GM12873 (cell line): ENCODE measurements at regions not wholly inside any gene's neighbourhood (a gene's known extent, or its start where the extent isn't known, plus 50 kb on each side); places are given as distances from the start of the nearest gene placed in this dataset.

Experiments
- TF ChIP-seq, protein P1 (sequence below): IDR thresholded peaks from 2 replicates; pipeline ENCODE4 v1.5.1; 2012; ENCODE audit warnings: low read depth, mild to moderate bottlenecking, moderate library complexity, low read length, control low read depth; ENCODE audit not compliant: insufficient read depth; ENCODE audit errors: missing control alignments

DNA sequence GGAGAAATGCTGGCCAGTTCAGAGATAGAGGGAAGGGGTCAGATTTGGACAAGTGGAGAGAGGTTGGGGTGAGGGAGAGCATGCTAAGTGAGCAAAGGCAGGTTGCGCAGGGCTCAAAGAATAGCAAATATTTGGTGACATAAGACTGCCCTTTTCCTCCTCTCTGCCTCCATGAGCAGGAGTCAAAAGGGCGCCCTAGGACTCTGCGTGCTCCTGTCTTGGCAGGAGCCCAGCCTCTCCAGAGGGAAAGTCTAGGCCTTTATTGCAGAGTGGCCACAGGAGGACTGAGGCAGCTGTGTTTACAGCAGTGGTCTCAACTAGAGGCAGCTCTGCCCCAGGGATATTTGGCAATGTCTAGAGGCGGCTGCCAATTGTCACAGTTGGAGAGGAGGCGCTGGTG lies 165.6 kb downstream of the FAM43A start:
- TF ChIP-seq, protein P1, sequence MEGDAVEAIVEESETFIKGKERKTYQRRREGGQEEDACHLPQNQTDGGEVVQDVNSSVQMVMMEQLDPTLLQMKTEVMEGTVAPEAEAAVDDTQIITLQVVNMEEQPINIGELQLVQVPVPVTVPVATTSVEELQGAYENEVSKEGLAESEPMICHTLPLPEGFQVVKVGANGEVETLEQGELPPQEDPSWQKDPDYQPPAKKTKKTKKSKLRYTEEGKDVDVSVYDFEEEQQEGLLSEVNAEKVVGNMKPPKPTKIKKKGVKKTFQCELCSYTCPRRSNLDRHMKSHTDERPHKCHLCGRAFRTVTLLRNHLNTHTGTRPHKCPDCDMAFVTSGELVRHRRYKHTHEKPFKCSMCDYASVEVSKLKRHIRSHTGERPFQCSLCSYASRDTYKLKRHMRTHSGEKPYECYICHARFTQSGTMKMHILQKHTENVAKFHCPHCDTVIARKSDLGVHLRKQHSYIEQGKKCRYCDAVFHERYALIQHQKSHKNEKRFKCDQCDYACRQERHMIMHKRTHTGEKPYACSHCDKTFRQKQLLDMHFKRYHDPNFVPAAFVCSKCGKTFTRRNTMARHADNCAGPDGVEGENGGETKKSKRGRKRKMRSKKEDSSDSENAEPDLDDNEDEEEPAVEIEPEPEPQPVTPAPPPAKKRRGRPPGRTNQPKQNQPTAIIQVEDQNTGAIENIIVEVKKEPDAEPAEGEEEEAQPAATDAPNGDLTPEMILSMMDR, result no peak

DNA sequence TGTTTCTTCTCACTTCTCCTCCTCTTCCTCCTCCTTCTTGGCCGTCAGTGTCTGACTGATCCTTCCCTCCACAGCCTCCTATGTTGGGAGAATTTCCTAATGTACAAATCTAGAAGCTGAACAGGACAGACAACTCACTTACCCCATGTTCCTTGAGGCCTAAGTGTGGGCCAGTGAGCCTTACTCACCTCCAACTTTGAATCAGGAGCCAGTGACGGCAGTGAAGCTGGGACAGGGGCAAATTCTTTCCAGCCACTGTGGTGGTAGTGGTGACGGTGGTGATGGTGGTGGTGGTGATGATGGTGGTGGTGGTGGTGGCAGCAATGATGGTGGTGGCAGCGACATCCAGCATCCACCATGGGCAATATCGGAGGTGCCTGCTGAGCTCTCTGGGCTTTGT lies 166.3 kb downstream of the FAM43A start:
- TF ChIP-seq, protein P1, result no peak

DNA sequence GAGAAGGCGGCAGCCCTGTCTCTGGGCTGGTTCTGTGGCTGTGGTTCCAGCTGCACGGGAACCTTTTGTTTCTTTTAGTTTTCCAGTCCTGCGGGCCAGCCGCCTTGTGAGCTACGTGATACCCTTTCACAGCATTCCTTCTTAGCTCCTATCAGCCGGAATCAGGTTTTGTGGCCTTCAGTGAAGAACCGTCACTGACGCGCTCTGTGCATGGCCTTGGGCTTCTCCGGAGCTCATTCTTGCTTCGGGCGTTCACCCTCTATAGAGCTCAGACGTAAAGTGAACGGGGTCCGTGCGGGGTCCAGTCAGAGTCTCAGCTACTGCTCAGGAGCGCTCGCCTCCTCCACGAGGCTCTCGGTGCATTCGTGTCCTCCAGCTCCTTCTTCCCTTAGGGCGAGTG lies 166.7 kb downstream of the FAM43A start:
- TF ChIP-seq, protein P1, result no peak

DNA sequence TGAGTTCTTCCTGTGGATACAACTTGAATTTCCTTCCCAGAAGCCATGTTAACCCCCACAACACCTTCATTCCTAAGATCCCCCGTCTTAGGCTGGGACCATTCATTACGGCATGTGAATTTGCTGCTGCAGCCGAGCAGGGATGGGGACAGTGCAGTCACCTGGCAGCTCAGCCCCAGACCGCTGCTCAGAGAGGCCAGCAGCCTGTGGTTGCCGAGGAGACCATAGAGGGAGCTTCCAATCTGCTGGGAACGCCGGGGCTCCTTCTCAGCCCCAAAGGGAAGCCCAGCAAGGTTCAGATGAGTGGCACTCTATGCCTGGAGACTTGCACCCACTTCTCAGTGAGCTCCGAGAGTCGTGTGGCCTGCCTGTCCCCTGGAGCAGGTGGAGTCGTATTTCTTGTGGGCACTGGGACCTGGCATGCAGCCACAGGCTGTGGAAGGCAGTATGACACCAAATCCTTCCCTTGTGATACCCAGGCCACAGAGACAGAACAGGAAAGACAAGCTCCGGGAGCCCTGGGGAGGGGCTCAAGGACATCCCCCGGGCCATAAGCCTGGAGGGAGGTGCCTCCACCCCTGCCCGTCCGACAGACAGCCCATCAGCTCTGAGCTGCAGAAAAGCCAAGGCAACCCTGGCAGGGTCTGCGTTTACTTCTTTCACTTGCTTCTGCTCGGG lies 167.3 kb downstream of the FAM43A start:
- TF ChIP-seq, protein P1, result no peak

DNA sequence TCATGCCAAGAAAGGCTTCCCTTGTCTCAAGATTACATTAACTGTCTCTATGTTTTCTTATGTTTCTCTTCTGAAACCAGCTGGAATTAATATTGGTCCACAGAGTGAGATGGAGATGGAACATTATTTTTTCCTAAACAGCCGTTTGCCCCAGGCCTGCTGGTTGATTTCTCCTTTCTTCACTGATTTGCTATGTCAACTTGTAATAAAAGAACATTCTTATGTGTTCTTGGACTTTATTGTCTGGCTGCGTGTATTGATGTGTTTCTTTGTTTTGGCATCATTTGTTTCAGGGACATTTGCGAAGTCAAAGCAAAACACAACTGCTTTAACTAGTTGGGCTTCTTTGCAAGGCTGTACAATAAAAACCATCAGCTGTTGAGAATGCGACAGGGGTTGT lies 168.5 kb downstream of the FAM43A start:
- TF ChIP-seq, protein P1, result no peak

DNA sequence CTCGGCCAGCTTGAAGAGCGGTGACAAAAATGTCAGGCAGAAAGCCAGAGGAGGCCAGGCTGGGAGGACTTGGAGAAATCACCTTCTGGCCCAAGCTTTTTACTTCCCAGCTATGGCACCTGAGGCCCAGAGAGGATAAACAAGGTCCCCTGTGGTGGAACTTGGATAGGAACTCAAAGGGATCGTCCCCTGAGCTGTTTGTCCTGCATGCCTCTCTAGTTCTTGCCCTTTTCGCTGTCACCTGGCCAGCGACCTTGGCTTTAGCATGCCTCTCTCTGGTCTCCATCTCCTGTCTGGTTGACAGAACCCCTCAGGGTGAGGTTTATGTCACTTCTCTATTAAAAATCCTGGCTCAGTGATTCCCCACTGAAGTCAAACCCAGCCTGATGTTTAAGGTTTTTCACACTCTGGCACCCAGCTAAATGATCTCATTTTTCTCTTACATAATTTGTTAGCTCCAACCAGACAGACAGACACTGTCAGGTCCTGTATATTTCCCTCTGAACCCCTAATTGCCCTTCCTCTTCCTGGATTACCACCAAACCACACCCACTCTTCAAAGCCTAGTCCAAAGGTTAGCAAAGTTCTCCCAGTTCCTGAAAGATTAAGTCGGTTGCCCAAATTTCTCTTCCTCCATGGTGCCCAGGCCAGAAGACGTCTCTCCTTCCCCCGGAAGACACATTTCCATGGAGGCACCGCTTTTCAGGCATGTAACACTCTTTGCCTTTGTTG lies 169.1 kb downstream of the FAM43A start:
- TF ChIP-seq, protein P1, result no peak

DNA sequence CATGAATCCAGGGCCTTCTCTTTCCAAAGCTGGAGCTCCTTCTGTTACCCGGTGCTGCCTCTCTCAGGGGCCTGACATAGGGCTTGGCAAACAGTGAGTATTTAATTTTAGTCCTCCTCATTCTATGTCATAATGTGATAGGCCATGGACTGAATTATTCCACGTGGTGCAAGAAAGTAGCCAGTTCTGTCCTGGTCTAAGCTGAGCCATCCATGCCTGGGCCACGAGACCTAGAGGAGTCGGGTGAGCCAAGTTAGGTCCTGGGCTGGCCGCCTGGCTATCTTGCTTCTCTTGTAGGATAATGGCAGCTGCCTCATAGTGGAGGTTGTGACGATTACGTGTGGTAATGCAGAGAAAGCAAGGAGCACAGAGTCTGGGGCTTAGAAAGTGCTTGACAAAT lies 170.6 kb downstream of the FAM43A start:
- TF ChIP-seq, protein P1, result no peak
